CD4-positive, alpha-beta T cell (primary cell): ENCODE measurements at regions not wholly inside any gene's neighbourhood (a gene's known extent, or its start where the extent isn't known, plus 50 kb on each side); places are given as distances from the start of the nearest gene placed in this dataset.

ENCODE experiments used
- ATAC-seq: fragments of 200-7000 bp; cut with Tn5 transposase; one replicate; pipeline ENCODE4 v1.10.0; 2022; ENCODE audit warnings: mild to moderate bottlenecking; ENCODE audit not compliant: poor library complexity
- CTCF ChIA-PET: fragments of 350-600 bp; sonication (Branson Sonifier 250); formaldehyde crosslinking; loops from one replicate; lab custom pipeline; 2021; ENCODE audit warnings: antibody characterized with exemption, inconsistent platforms; lab: Charles Lee
- POLR2A ChIA-PET: fragments of 350-600 bp; sonication (Branson Sonifier 250); formaldehyde crosslinking; loops from one replicate; lab custom pipeline; 2021; ENCODE audit warnings: antibody characterized with exemption, inconsistent platforms; lab: Charles Lee
- DNase-seq, 14 experiments: peaks; one replicate each; pipeline ENCODE4 v3.0.0-alpha.2; 2013 to 2020; ENCODE audit warnings: mixed read lengths in 2 of 14
- H3K27ac ChIP-seq, 2 donors: one replicate each; pipeline versions ENCODE4 v1.5.1 to v1.7.0; 2013; ENCODE audit warnings: low read length in 2 of 2, low read depth in 1 of 2, mild to moderate bottlenecking in 1 of 2
- H3K27me3 ChIP-seq, 2 experiments: 1 replicate in 1 of 2; 2 replicates in 1 of 2; pipeline versions ENCODE4 v1.6.1 to v1.7.0; 2013; ENCODE audit warnings: low read length in 2 of 2, control low read depth in 1 of 2, mild to moderate bottlenecking in 1 of 2, moderate library complexity in 1 of 2; ENCODE audit not compliant: insufficient read depth in 2 of 2, control insufficient read depth in 1 of 2
- H3K36me3 ChIP-seq: one replicate; pipeline ENCODE4 v1.6.1; 2013; ENCODE audit warnings: low read length, control low read depth; ENCODE audit not compliant: insufficient read depth
- H3K4me1 ChIP-seq: one replicate; pipeline ENCODE4 v1.6.1; 2013; ENCODE audit warnings: low read length, control low read depth; ENCODE audit not compliant: insufficient read depth
- H3K4me3 ChIP-seq: one replicate; pipeline ENCODE4 v1.5.1; 2013; ENCODE audit warnings: mild to moderate bottlenecking, low read length, moderate library complexity
- H3K9me3 ChIP-seq, 2 experiments: 1 replicate in 1 of 2; 2 replicates in 1 of 2; pipeline versions ENCODE4 v1.6.1 to v1.7.0; 2013; ENCODE audit warnings: low read length in 2 of 2, mild to moderate bottlenecking in 2 of 2, control low read depth in 1 of 2, moderate library complexity in 1 of 2; ENCODE audit not compliant: control insufficient read depth in 1 of 2, insufficient read depth in 1 of 2
- H3K27ac Mint-ChIP-seq: one replicate; pipeline ENCODE4 v1.8.0; 2020; ENCODE audit warnings: mixed read lengths
- H3K27me3 Mint-ChIP-seq: one replicate; pipeline ENCODE4 v1.8.0; 2021; ENCODE audit warnings: mixed read lengths
- H3K36me3 Mint-ChIP-seq: one replicate; pipeline ENCODE4 v1.8.0; 2021; ENCODE audit warnings: low read depth, mixed read lengths
- H3K4me1 Mint-ChIP-seq: one replicate; pipeline ENCODE4 v1.8.0; 2021; ENCODE audit warnings: low read depth, mixed read lengths
- H3K4me3 Mint-ChIP-seq: one replicate; pipeline ENCODE4 v1.8.0; 2020; ENCODE audit warnings: mild to moderate bottlenecking, mixed read lengths
- H3K9me3 Mint-ChIP-seq: one replicate; pipeline ENCODE4 v1.8.0; 2020; ENCODE audit warnings: mixed read lengths
- CTCF ChIP-seq: fragments of 200-600 bp; IDR thresholded peaks from one replicate; pipeline ENCODE4 v1.8.0; 2022; ENCODE audit warnings: antibody characterized with exemption, mild to moderate bottlenecking
- intact Hi-C, 2 experiments: fragments of 100-400 bp; cut with DNase I in 1 of 2; cut with micrococcal nuclease in 1 of 2; formaldehyde crosslinking; loops; one replicate each; pipeline versions ENCODE4 v1.15.1 to v1.9.0; 2023 to 2025; cut with DNase I, micrococcal nuclease

- no peak for TF ChIP-seq CTCF
- no peaks in the 10 kb centered on the region for H3K9me3 Mint-ChIP-seq
- no peaks in the 10 kb centered on the region for H3K27me3 Mint-ChIP-seq
- ATAC-seq (peak; percentile 53), DNase-seq (peak in 7 of 14 experiments; percentile 3 to 34 (median 9))
- Histone ChIP-seq H3K4me3 (no peak overlapping the region), H3K27ac (no peak overlapping the region), H3K36me3 (no peaks in the 10 kb centered on the region), H3K27me3 (no peaks in the 10 kb centered on the region), H3K9me3 (no peaks in the 10 kb centered on the region), H3K4me1 (peaks cover 27% of the 10 kb centered on the region)
- H3K27ac Mint-ChIP-seq: peak overlapping the region; percentile 41
- POLR2A ChIA-PET: interaction anchor here (0.7 to 2.6 kb wide), 4 partner anchors 8 to 414 kb away, joined by 4 to 10 read pairs (median 6); partner anchors contain the start of gene TRIB2
- no peaks in the 10 kb centered on the region for H3K36me3 Mint-ChIP-seq
- intact Hi-C loops: no loop called here
- H3K4me3 Mint-ChIP-seq: no peak overlapping the region
- CTCF ChIA-PET: no interaction called here
- H3K4me1 Mint-ChIP-seq: peaks cover 45% of the 10 kb centered on the region
These were observed 413.3 kb upstream of the TRIB2 start for GRCh38 chr2:12303181-12304030.

- no peaks in the 10 kb centered on the region for H3K36me3 Mint-ChIP-seq
- Histone ChIP-seq H3K27me3 (no peaks in the 10 kb centered on the region), H3K36me3 (no peaks in the 10 kb centered on the region), H3K4me1 (peaks cover 27% of the 10 kb centered on the region), H3K27ac (no peak overlapping the region), H3K9me3 (no peaks in the 10 kb centered on the region), H3K4me3 (no peak overlapping the region)
- H3K9me3 Mint-ChIP-seq: no peaks in the 10 kb centered on the region
- no peak for DNase-seq
- H3K4me1 Mint-ChIP-seq: peaks cover 56% of the 10 kb centered on the region
- H3K27me3 Mint-ChIP-seq: no peaks in the 10 kb centered on the region
- no peak for ATAC-seq
- intact Hi-C loops: no loop called here
- ChIA-PET POLR2A (interaction anchor here (0.7 kb wide), 1 partner anchor 9 kb away, joined by 4 read pairs; no protein-coding TSS in a partner anchor), CTCF (interaction anchor here (1.1 to 1.4 kb wide), 2 partner anchors 9 to 12 kb away, joined by 3 read pairs; no protein-coding TSS in a partner anchor)
- no peak for TF ChIP-seq CTCF
- H3K27ac Mint-ChIP-seq: peak overlapping the region; percentile 41
- no peak overlapping the region for H3K4me3 Mint-ChIP-seq
These were observed 412.1 kb upstream of the TRIB2 start for GRCh38 chr2:12304564-12305171.

GRCh38 chr2:12305931-12306330 lies 410.8 kb upstream of the TRIB2 start:
- Histone ChIP-seq H3K9me3 (no peaks in the 10 kb centered on the region), H3K4me3 (no peak overlapping the region), H3K4me1 (peaks cover 32% of the 10 kb centered on the region), H3K27me3 (no peaks in the 10 kb centered on the region), H3K36me3 (no peaks in the 10 kb centered on the region), H3K27ac (no peak overlapping the region)
- no peaks in the 10 kb centered on the region for H3K36me3 Mint-ChIP-seq
- ATAC-seq (no peak), DNase-seq (no peak)
- no peaks in the 10 kb centered on the region for H3K27me3 Mint-ChIP-seq
- POLR2A ChIA-PET: interaction anchor here (1.1 kb wide), 1 partner anchor 100 kb away, joined by 3 read pairs; no protein-coding TSS in a partner anchor
- peaks cover 4% of the 10 kb centered on the region for H3K9me3 Mint-ChIP-seq
- intact Hi-C loops: no loop called here
- H3K27ac Mint-ChIP-seq: no peak overlapping the region
- CTCF ChIA-PET: interaction anchor here (1.1 to 1.4 kb wide), 2 partner anchors 10 to 11 kb away, joined by 3 read pairs; no protein-coding TSS in a partner anchor
- H3K4me1 Mint-ChIP-seq: peaks cover 68% of the 10 kb centered on the region
- TF ChIP-seq CTCF: no peak
- no peak overlapping the region for H3K4me3 Mint-ChIP-seq
